IPS DF 6.9 (cell line): ENCODE measurements at regions not wholly inside any gene's neighbourhood (a gene's known extent, or its start where the extent isn't known, plus 50 kb on each side); places are given as distances from the start of the nearest gene placed in this dataset.

Source experiments
- DNase-seq: peaks from one replicate; pipeline ENCODE4 v3.0.0-alpha.2; 2013; ENCODE audit warnings: low read depth, low spot score
- H3K27ac ChIP-seq: one replicate; pipeline ENCODE4 v1.5.1; 2013; ENCODE audit warnings: low read length, control low read depth
- H3K27me3 ChIP-seq: 2 replicates; pipeline ENCODE4 v1.6.1; 2013; ENCODE audit warnings: mild to moderate bottlenecking, low read length; ENCODE audit not compliant: control insufficient read depth, insufficient read depth
- H3K36me3 ChIP-seq: 2 replicates; pipeline ENCODE4 v1.6.1; 2013; ENCODE audit warnings: low read length; ENCODE audit not compliant: control insufficient read depth, insufficient read depth
- H3K4me1 ChIP-seq: 2 replicates; pipeline ENCODE4 v1.6.1; 2013; ENCODE audit warnings: low read length; ENCODE audit not compliant: control insufficient read depth, insufficient read depth
- H3K4me3 ChIP-seq: 2 replicates; pipeline ENCODE4 v1.5.1; 2013; ENCODE audit warnings: mild to moderate bottlenecking, low read length
- H3K9me3 ChIP-seq: 2 replicates; pipeline ENCODE4 v1.6.1; 2013; ENCODE audit warnings: low read length, inconsistent platforms; ENCODE audit not compliant: control insufficient read depth, insufficient read depth
- WGBS: extraction: QIAGEN DNeasy Blood & Tissue Kit; methylation state at CpG from one replicate; pipeline ENCODE4 v1.1.7; 2013; ENCODE audit warnings: mixed read lengths, missing lambda C conversion rate; ENCODE audit not compliant: insufficient read length, insufficient coverage; 5-methylcytosine and 5-hydroxymethylcytosine counted together

GRCh38 chr11:127895776-127896175, 691.6 kb downstream of the ETS1 start:
- H3K36me3 ChIP-seq, result no peaks in the 10 kb centered on the region
- H3K27ac ChIP-seq, result no peak overlapping the region
- no CpG with 5 or more reads among the region's 3 CpGs for WGBS
- H3K27me3 ChIP-seq, result no peaks in the 10 kb centered on the region
- no peak overlapping the region for H3K4me3 ChIP-seq
- DNase-seq, result no peak
- no peaks in the 10 kb centered on the region for H3K9me3 ChIP-seq
- H3K4me1 ChIP-seq, result no peaks in the 10 kb centered on the region

GRCh38 chr11:127894316-127894715, 693.0 kb downstream of the ETS1 start:
- H3K27me3 ChIP-seq, result no peaks in the 10 kb centered on the region
- WGBS, result no CpG with 5 or more reads among the region's 2 CpGs
- no peaks in the 10 kb centered on the region for H3K9me3 ChIP-seq
- H3K4me1 ChIP-seq, result no peaks in the 10 kb centered on the region
- H3K4me3 ChIP-seq, result no peak overlapping the region
- no peak for DNase-seq
- H3K36me3 ChIP-seq, result no peaks in the 10 kb centered on the region
- H3K27ac ChIP-seq, result no peak overlapping the region

GRCh38 chr11:127890030-127890615, 697.2 kb downstream of the ETS1 start:
- no peak for DNase-seq
- Histone ChIP-seq H3K27me3 (no peaks in the 10 kb centered on the region), H3K4me1 (no peaks in the 10 kb centered on the region), H3K36me3 (no peaks in the 10 kb centered on the region), H3K4me3 (no peak overlapping the region), H3K9me3 (no peaks in the 10 kb centered on the region), H3K27ac (no peak overlapping the region)

GRCh38 chr11:127888386-127888785, 699.0 kb downstream of the ETS1 start:
- Histone ChIP-seq H3K27me3 (no peaks in the 10 kb centered on the region; the same call in 1 of the 2 replicates), H3K27ac (no peak overlapping the region)

GRCh38 chr11:127875131-127875530, 712.2 kb downstream of the ETS1 start:
- WGBS, result no CpG with 5 or more reads among the region's 2 CpGs
- DNase-seq, result no peak
- Histone ChIP-seq H3K27ac (no peak overlapping the region), H3K27me3 (no peaks in the 10 kb centered on the region), H3K9me3 (no peaks in the 10 kb centered on the region), H3K4me1 (no peaks in the 10 kb centered on the region), H3K36me3 (no peaks in the 10 kb centered on the region), H3K4me3 (no peak overlapping the region)

More at GRCh38 chr11:127888386-127888785, 699.0 kb downstream of the ETS1 start:
- Histone ChIP-seq H3K4me1 (no peaks in the 10 kb centered on the region), H3K4me3 (no peak overlapping the region), H3K9me3 (no peaks in the 10 kb centered on the region), H3K36me3 (no peaks in the 10 kb centered on the region)
- DNase-seq, result no peak

- Histone ChIP-seq H3K9me3 (no peaks in the 10 kb centered on the region), H3K27ac (no peak overlapping the region), H3K4me3 (no peak overlapping the region), H3K27me3 (no peaks in the 10 kb centered on the region), H3K4me1 (no peaks in the 10 kb centered on the region), H3K36me3 (no peaks in the 10 kb centered on the region)
- no peak for DNase-seq
Observed at GRCh38 chr11:127873478-127873877, 713.9 kb downstream of the ETS1 start.

GRCh38 chr11:127866109-127866508, 721.2 kb downstream of the ETS1 start:
- H3K4me1 ChIP-seq, result no peaks in the 10 kb centered on the region
- H3K27me3 ChIP-seq, result no peaks in the 10 kb centered on the region
- DNase-seq, result no peak
- no peaks in the 10 kb centered on the region for H3K36me3 ChIP-seq
- no CpG with 5 or more reads among the region's 1 CpG for WGBS
- H3K4me3 ChIP-seq, result no peak overlapping the region
- H3K9me3 ChIP-seq, result no peaks in the 10 kb centered on the region
- H3K27ac ChIP-seq, result no peak overlapping the region

- Histone ChIP-seq H3K27ac (no peak overlapping the region), H3K4me3 (no peak overlapping the region), H3K27me3 (no peaks in the 10 kb centered on the region), H3K36me3 (no peaks in the 10 kb centered on the region), H3K4me1 (no peaks in the 10 kb centered on the region), H3K9me3 (no peaks in the 10 kb centered on the region)
- WGBS, result no CpG with 5 or more reads among the region's 2 CpGs
- no peak for DNase-seq
Observed at GRCh38 chr11:127864861-127865260, 722.5 kb downstream of the ETS1 start.

GRCh38 chr11:127862406-127862805, 725.0 kb downstream of the ETS1 start:
- H3K4me3 ChIP-seq, result no peak overlapping the region
- no peaks in the 10 kb centered on the region for H3K4me1 ChIP-seq
- no peaks in the 10 kb centered on the region for H3K36me3 ChIP-seq
- H3K27ac ChIP-seq, result no peak overlapping the region
- WGBS, result no CpG with 5 or more reads among the region's 2 CpGs
- no peak for DNase-seq
- H3K9me3 ChIP-seq, result no peaks in the 10 kb centered on the region
- no peaks in the 10 kb centered on the region for H3K27me3 ChIP-seq

- no peak overlapping the region for H3K27ac ChIP-seq
- H3K4me1 ChIP-seq, result no peaks in the 10 kb centered on the region
- H3K4me3 ChIP-seq, result no peak overlapping the region
- no peak for DNase-seq
- no peaks in the 10 kb centered on the region for H3K36me3 ChIP-seq
- no CpG with 5 or more reads among the region's 6 CpGs for WGBS
- H3K27me3 ChIP-seq, result no peaks in the 10 kb centered on the region
- no peaks in the 10 kb centered on the region for H3K9me3 ChIP-seq
Observed at GRCh38 chr11:127859941-127860354, 727.4 kb downstream of the ETS1 start.

GRCh38 chr11:127844876-127845275, 742.5 kb downstream of the ETS1 start:
- H3K27ac ChIP-seq, result no peak overlapping the region
- H3K9me3 ChIP-seq, result no peaks in the 10 kb centered on the region
- DNase-seq, result no peak
- WGBS, result no CpG with 5 or more reads among the region's 4 CpGs
- no peaks in the 10 kb centered on the region for H3K27me3 ChIP-seq
- no peak overlapping the region for H3K4me3 ChIP-seq
- no peaks in the 10 kb centered on the region for H3K36me3 ChIP-seq
- no peaks in the 10 kb centered on the region; the same call in 1 of the 2 replicates for H3K4me1 ChIP-seq
